WTC11 (cell line): ENCODE measurements at regions not wholly inside any gene's neighbourhood (a gene's known extent, or its start where the extent isn't known, plus 50 kb on each side); places are given as distances from the start of the nearest gene placed in this dataset.

ENCODE experiments used
- ATAC-seq: fragments of 200-7000 bp; cut with Tn5 transposase; 2 replicates; pipeline ENCODE4 v1.10.0; 2021; ENCODE audit warnings: mild to moderate bottlenecking, moderate library complexity
- CTCF ChIA-PET: fragments of 300-600 bp; sonication (Branson Sonifier 250); formaldehyde crosslinking; loops from one replicate; lab custom pipeline; 2021; ENCODE audit warnings: antibody characterized with exemption; lab: Charles Lee
- POLR2A ChIA-PET: fragments of 350-600 bp; sonication (Branson Sonifier 250); formaldehyde crosslinking; loops from one replicate; lab custom pipeline; 2021; ENCODE audit warnings: antibody characterized with exemption; lab: Charles Lee
- DNase-seq: peaks from one replicate; pipeline ENCODE4 v3.0.0; 2021; ENCODE audit warnings: low spot score
- H3K27ac Mint-ChIP-seq: 2 replicates; pipeline ENCODE4 v1.8.0; 2021; ENCODE audit warnings: mixed read lengths
- H3K27me3 Mint-ChIP-seq: 2 replicates; pipeline ENCODE4 v1.8.0; 2021; ENCODE audit warnings: low read depth, mild to moderate bottlenecking, moderate library complexity, mixed read lengths
- H3K36me3 Mint-ChIP-seq: 2 replicates; pipeline ENCODE4 v1.8.0; 2021; ENCODE audit warnings: mixed read lengths
- H3K4me1 Mint-ChIP-seq: 2 replicates; pipeline ENCODE4 v1.8.0; 2022; ENCODE audit warnings: mixed read lengths
- H3K4me3 Mint-ChIP-seq: 2 replicates; pipeline ENCODE4 v1.8.0; 2021; ENCODE audit warnings: mild to moderate bottlenecking, moderate library complexity, mixed read lengths
- H3K9me3 Mint-ChIP-seq: 2 replicates; pipeline ENCODE4 v1.8.0; 2021; ENCODE audit warnings: mixed read lengths
- AFF4 ChIP-seq: sonication (generic); formaldehyde crosslinking; IDR thresholded peaks from 2 replicates; pipeline ENCODE4 v1.8.1; 2023; ENCODE audit warnings: mild to moderate bottlenecking, missing genetic modification reagents, borderline replicate concordance
- ARID4B ChIP-seq: sonication (generic); formaldehyde crosslinking; IDR thresholded peaks from 2 replicates; pipeline ENCODE4 v1.8.0; 2023; ENCODE audit warnings: missing genetic modification reagents, mild to moderate bottlenecking, borderline replicate concordance
- CREB1 ChIP-seq: sonication (generic); formaldehyde crosslinking; IDR thresholded peaks from 2 replicates; pipeline ENCODE4 v1.8.0; 2023; ENCODE audit warnings: mild to moderate bottlenecking, missing genetic modification reagents
- CTCF ChIP-seq: fragments of 200-600 bp; IDR thresholded peaks from 2 replicates; pipeline ENCODE4 v1.8.0; 2022; ENCODE audit warnings: antibody characterized with exemption
- E2F1 ChIP-seq: sonication (generic); formaldehyde crosslinking; IDR thresholded peaks from 2 replicates; pipeline ENCODE4 v1.8.0; 2022; ENCODE audit warnings: mild to moderate bottlenecking, missing genetic modification reagents
- FOXP1 ChIP-seq: sonication (generic); formaldehyde crosslinking; IDR thresholded peaks from 2 replicates; pipeline ENCODE4 v1.8.0; 2022; ENCODE audit warnings: missing genetic modification reagents, mild to moderate bottlenecking, moderate library complexity, borderline replicate concordance
- GRHL2 ChIP-seq: fragments of 250-450 bp; sonication (Bioruptor Pico); IDR thresholded peaks from 2 replicates; pipeline ENCODE4 v1.8.0; 2022; ENCODE audit warnings: mild to moderate bottlenecking, moderate library complexity; ENCODE audit not compliant: insufficient replicate concordance, severe bottlenecking
- MYBL2 ChIP-seq: sonication (generic); formaldehyde crosslinking; IDR thresholded peaks from 2 replicates; pipeline ENCODE4 v1.8.1; 2023; ENCODE audit warnings: mild to moderate bottlenecking, moderate library complexity, missing genetic modification reagents
- RELA ChIP-seq: sonication (generic); formaldehyde crosslinking; IDR thresholded peaks from 2 replicates; pipeline ENCODE4 v1.8.1; 2022; ENCODE audit warnings: missing genetic modification reagents, mild to moderate bottlenecking, borderline replicate concordance
- SOX15 ChIP-seq: fragments of 250-450 bp; sonication (Bioruptor Pico); IDR thresholded peaks from 2 replicates; pipeline ENCODE4 v1.9.0; 2021; ENCODE audit warnings: mild to moderate bottlenecking
- ZBTB43 ChIP-seq: sonication (generic); formaldehyde crosslinking; IDR thresholded peaks from 2 replicates; pipeline ENCODE4 v1.8.1; 2023; ENCODE audit warnings: mild to moderate bottlenecking, missing genetic modification reagents
- ZNF423 ChIP-seq: fragments of 250-450 bp; sonication (Bioruptor Pico); IDR thresholded peaks from 2 replicates; pipeline ENCODE4 v2.1.2; 2022; ENCODE audit warnings: mild to moderate bottlenecking, moderate library complexity

GRCh38 chr10:31724296-31724695, 204.3 kb downstream of the ARHGAP12 start (continued):
- TF ChIP-seq AFF4 (CRISPR knock-in tag) (no peak), CREB1 (no peak), SOX15 (CRISPR knock-in tag) (no peak), ZBTB43 (no peak), FOXP1 (CRISPR knock-in tag) (no peak)
- TF ChIP-seq, all 79 proteins: peak for 0

- Mint-ChIP-seq H3K36me3 (peaks cover 58% of the 10 kb centered on the region), H3K27ac (no peak overlapping the region), H3K4me1 (peaks cover 18% of the 10 kb centered on the region), H3K4me3 (no peak overlapping the region), H3K9me3 (peaks cover 62% of the 10 kb centered on the region), H3K27me3 (peaks cover 20% of the 10 kb centered on the region)
- ATAC-seq (no peak), DNase-seq (no peak)
- ChIA-PET POLR2A (no interaction called here), CTCF (interaction anchor here (0.7 kb wide), 1 partner anchor 15 kb away, joined by 4 read pairs; no protein-coding TSS in a partner anchor)
- TF ChIP-seq E2F1: no peak
- TF ChIP-seq RELA (CRISPR knock-in tag): no peak
- no peak for TF ChIP-seq GRHL2
- no peak for TF ChIP-seq MYBL2 (CRISPR knock-in tag)
- TF ChIP-seq ARID4B (CRISPR knock-in tag): no peak
- no peak for TF ChIP-seq ZNF423 (CRISPR knock-in tag)
- no peak for TF ChIP-seq CTCF
Observed at GRCh38 chr10:31723106-31723750, 205.4 kb downstream of the ARHGAP12 start.
